ENCODE measurements at regions not wholly inside any gene's neighbourhood (a gene's known extent, or its start where the extent isn't known, plus 50 kb on each side); places are given as distances from the start of the nearest gene placed in this dataset.

- DNase-seq (ENCODE audit: low read depth in 1 of 2, low spot score in 1 of 2), result no peak
- TF ChIP-seq REST (IDR thresholded peaks at IDR 0.05; ENCODE audit: insufficient replicate concordance, low read depth), result no peak
- TF ChIP-seq GABPA (IDR thresholded peaks at IDR 0.05; ENCODE audit: low read depth), result no peak
- TF ChIP-seq CTCF (IDR thresholded peaks at IDR 0.05; ENCODE audit: insufficient read depth, low read length), result no peak
- no peak for TF ChIP-seq POLR2AphosphoS5 (IDR thresholded peaks at IDR 0.05; ENCODE audit: low read depth)
- TF ChIP-seq SPI1 (IDR thresholded peaks at IDR 0.05; ENCODE audit: borderline replicate concordance, low read depth), result no peak
Measured at GRCh38 chr13:76223565-76223964, 587.4 kb downstream of the LMO7 start.

GRCh38 chr13:76222511-76222910 is 586.4 kb downstream of the LMO7 start:
- Histone ChIP-seq H3K27ac (replicated peaks) (no peak overlapping the region), H3K4me3 (replicated peaks; ENCODE audit: insufficient read depth, low read length) (no peak overlapping the region), H3K27me3 (ENCODE audit: insufficient read depth, poor library complexity, severe bottlenecking) (no peaks in the 10 kb centered on the region)
- TF ChIP-seq REST (IDR thresholded peaks at IDR 0.05; ENCODE audit: insufficient replicate concordance, low read depth) (no peak), POLR2AphosphoS5 (IDR thresholded peaks at IDR 0.05; ENCODE audit: low read depth) (no peak), CTCF (IDR thresholded peaks at IDR 0.05; ENCODE audit: insufficient read depth, low read length) (no peak), GABPA (IDR thresholded peaks at IDR 0.05; ENCODE audit: low read depth) (no peak), SPI1 (IDR thresholded peaks at IDR 0.05; ENCODE audit: borderline replicate concordance, low read depth) (no peak)
- no peak for DNase-seq (ENCODE audit: low read depth in 1 of 2, low spot score in 1 of 2)

More at GRCh38 chr13:76223565-76223964, 587.4 kb downstream of the LMO7 start:
- no peaks in the 10 kb centered on the region for H3K27me3 ChIP-seq (ENCODE audit: insufficient read depth, poor library complexity, severe bottlenecking)
- H3K27ac ChIP-seq (replicated peaks), result no peak overlapping the region
- no peak overlapping the region for H3K4me3 ChIP-seq (replicated peaks; ENCODE audit: insufficient read depth, low read length)

GRCh38 chr13:76216729-76217128 is 580.6 kb downstream of the LMO7 start:
- Histone ChIP-seq H3K27me3 (ENCODE audit: insufficient read depth, poor library complexity, severe bottlenecking) (no peaks in the 10 kb centered on the region), H3K4me3 (replicated peaks; ENCODE audit: insufficient read depth, low read length) (no peak overlapping the region), H3K27ac (replicated peaks) (no peak overlapping the region)
- TF ChIP-seq SPI1 (IDR thresholded peaks at IDR 0.05; ENCODE audit: borderline replicate concordance, low read depth), result no peak
- no peak for TF ChIP-seq POLR2AphosphoS5 (IDR thresholded peaks at IDR 0.05; ENCODE audit: low read depth)
- TF ChIP-seq GABPA (IDR thresholded peaks at IDR 0.05; ENCODE audit: low read depth), result no peak
- no peak for TF ChIP-seq CTCF (IDR thresholded peaks at IDR 0.05; ENCODE audit: insufficient read depth, low read length)
- TF ChIP-seq REST (IDR thresholded peaks at IDR 0.05; ENCODE audit: insufficient replicate concordance, low read depth), result no peak
- DNase-seq (ENCODE audit: low read depth in 1 of 2, low spot score in 1 of 2), result no peak
